ENCODE measurements at regions not wholly inside any gene's neighbourhood (a gene's known extent, or its start where the extent isn't known, plus 50 kb on each side); places are given as distances from the start of the nearest gene placed in this dataset.

- TF ChIP-seq CTCF (IDR thresholded peaks at IDR 0.05) (no peak), POLR2A (IDR thresholded peaks at IDR 0.05) (no peak)
These were observed 315.3 kb upstream of the CDH7 start for GRCh38 chr18:65435534-65435933.

Data from adrenal gland (tissue), 5 donors.